K562 (cell line): ENCODE measurements at regions not wholly inside any gene's neighbourhood (a gene's known extent, or its start where the extent isn't known, plus 50 kb on each side); places are given as distances from the start of the nearest gene placed in this dataset.

Source experiments
- ATAC-seq: fragments of 200-7000 bp; cut with Tn5 transposase; 3 replicates; pipeline ENCODE4 v1.9.1; 2020; ENCODE audit warnings: moderate library complexity
- BruUV-seq: library from RNA; stranded (reverse); fragments of 400-500 nt; replicated peaks from 2 replicates; lab custom pipeline; 2021; lab: Mats Ljungman, UMichigan
- CTCF ChIA-PET: fragments of 300-600 bp; formaldehyde crosslinking; extraction: SDS; loops from one replicate; lab custom pipeline; 2021; ENCODE audit warnings: low intra/inter-chr PET ratio; lab: Yijun Ruan, JAX
- POLR2A ChIA-PET: fragments of 300-600, 350-650 bp; sonication (Branson Sonifier 250); formaldehyde crosslinking; extraction: SDS; loops from one replicate; lab custom pipeline; 2021; ENCODE audit warnings: antibody characterized with exemption, inconsistent platforms; lab: Yijun Ruan, JAX
- DNase-seq, 4 experiments: peaks; one replicate each; pipeline versions ENCODE4 v3.0.0 to v3.0.0-alpha.2; 2011 to 2018; ENCODE audit warnings: low spot score in 3 of 4, mixed read lengths in 3 of 4; ENCODE audit errors: extremely low read depth in 1 of 4
- FAIRE-seq: peaks from 2 replicates; lab custom pipeline; 2011; peaks lifted over from hg19 to GRCh38; lab: Jason Lieb, UNC
- H2AFZ ChIP-seq: 2 replicates; pipeline ENCODE4 v1.6.0; 2011; ENCODE audit warnings: low read depth, low read length, control low read depth, inconsistent platforms
- H3K27ac ChIP-seq: fragments of 200-600 bp; 3 replicates; pipeline ENCODE4 v1.8.0; 2011; ENCODE audit warnings: low read depth, mild to moderate bottlenecking, control low read depth, inconsistent platforms, low read length, moderate library complexity, mixed read lengths; ENCODE audit errors: extremely low read depth
- H3K27me3 ChIP-seq, 2 experiments: fragments of 300-600 bp in 1 of 2; 2 replicates in 1 of 2; 3 replicates in 1 of 2; pipeline versions ENCODE4 v1.6.0 to v1.8.0; 2011; ENCODE audit warnings: inconsistent platforms in 2 of 2, low read length in 2 of 2, mild to moderate bottlenecking in 1 of 2, mixed read lengths in 1 of 2, moderate library complexity in 1 of 2; ENCODE audit not compliant: control insufficient read depth in 2 of 2, insufficient read depth in 2 of 2
- H3K36me3 ChIP-seq: fragments of 300-600 bp; 3 replicates; pipeline ENCODE4 v1.8.0; 2011; ENCODE audit warnings: mild to moderate bottlenecking, low read length, inconsistent platforms; ENCODE audit not compliant: control insufficient read depth, insufficient read depth
- H3K4me1 ChIP-seq, 2 experiments: fragments of 200-600 bp in 1 of 2; replicated peaks in 1 of 2; 2 replicates in 1 of 2; 3 replicates in 1 of 2; pipeline versions ENCODE4 v1.5.1 to v1.8.0; 2011; ENCODE audit warnings: inconsistent platforms in 2 of 2, low read length in 2 of 2, mild to moderate bottlenecking in 1 of 2, mixed read lengths in 1 of 2, moderate library complexity in 1 of 2; ENCODE audit not compliant: control insufficient read depth in 2 of 2, insufficient read depth in 2 of 2
- H3K4me2 ChIP-seq: 2 replicates; pipeline ENCODE4 v1.6.1; 2011; ENCODE audit warnings: low read length, control low read depth, inconsistent platforms, mixed read lengths; ENCODE audit not compliant: insufficient read depth
- H3K4me3 ChIP-seq: fragments of 200-600 bp; sonication (generic), shearing (Covaris generic); 2 replicates; pipeline ENCODE4 v1.5.1; 2016; ENCODE audit warnings: control low read depth, inconsistent platforms
- H3K79me2 ChIP-seq: fragments of 200-600 bp; 3 replicates; pipeline ENCODE4 v1.8.0; 2011; ENCODE audit warnings: low read length, inconsistent platforms; ENCODE audit not compliant: control insufficient read depth, insufficient read depth
- H3K9ac ChIP-seq, 2 experiments: 2 replicates each; pipeline versions ENCODE4 v1.6.0 to v1.6.1; 2011; ENCODE audit warnings: low read depth in 2 of 2, low read length in 2 of 2, control low read depth in 1 of 2, inconsistent platforms in 1 of 2, mild to moderate bottlenecking in 1 of 2, mixed read lengths in 1 of 2; ENCODE audit not compliant: insufficient read depth in 1 of 2
- H3K9me1 ChIP-seq: one replicate; pipeline ENCODE4 v1.6.0; 2011; ENCODE audit warnings: inconsistent platforms, mild to moderate bottlenecking, low read length, moderate library complexity; ENCODE audit not compliant: control insufficient read depth, insufficient read depth
- H3K9me3 ChIP-seq: replicated peaks from 2 replicates; pipeline ENCODE4 v1.5.1; 2011; ENCODE audit warnings: low read depth, low read length, inconsistent platforms; ENCODE audit not compliant: control insufficient read depth, insufficient read depth
- H4K20me1 ChIP-seq: replicated peaks from 2 replicates; pipeline ENCODE4 v1.6.1; 2011; ENCODE audit warnings: low read length, inconsistent platforms, mixed read lengths; ENCODE audit not compliant: control insufficient read depth, insufficient read depth
- ARNT ChIP-seq, 2 experiments: fragments of 450-650 bp; IDR thresholded peaks; 2 replicates each; pipeline ENCODE4 v1.6.1; 2016; ENCODE audit warnings: mild to moderate bottlenecking in 1 of 2
- CEBPZ ChIP-seq: fragments of 150-350 bp; IDR thresholded peaks from 2 replicates; pipeline ENCODE4 v1.6.1; 2014; ENCODE audit warnings: low read depth, mild to moderate bottlenecking, low read length, borderline replicate concordance
- CREM ChIP-seq: IDR thresholded peaks from 2 replicates; pipeline ENCODE4 v1.6.1; 2014; ENCODE audit warnings: antibody characterized with exemption, low read depth
- DNMT1 ChIP-seq: fragments of 450-650 bp; IDR thresholded peaks from 2 replicates; pipeline ENCODE4 v1.6.1; 2016; ENCODE audit warnings: antibody characterized with exemption, mild to moderate bottlenecking
- ETS2 ChIP-seq: IDR thresholded peaks from 2 replicates; pipeline ENCODE4 v1.6.1; 2016; ENCODE audit warnings: borderline replicate concordance, missing genetic modification characterization, mild to moderate bottlenecking, moderate library complexity, missing compliant biosample characterization; ENCODE audit not compliant: poor library complexity, severe bottlenecking
- FOXK2 ChIP-seq, 2 experiments: fragments of 450-650 bp; IDR thresholded peaks in 1 of 2; conservative IDR thresholded peaks in 1 of 2; 2 replicates each; pipeline ENCODE4 v1.6.1; 2016; ENCODE audit warnings: low read depth in 2 of 2, mild to moderate bottlenecking in 1 of 2
- ILF3 ChIP-seq: fragments of 450-650 bp; IDR thresholded peaks from 2 replicates; pipeline ENCODE4 v1.6.1; 2018; ENCODE audit warnings: antibody characterized with exemption, mild to moderate bottlenecking, moderate library complexity, borderline replicate concordance
- NFXL1 ChIP-seq: fragments of 450-650 bp; formaldehyde crosslinking; IDR thresholded peaks from 2 replicates; pipeline ENCODE4 v1.4.0; 2021; ENCODE audit warnings: mild to moderate bottlenecking
- SUPT5H ChIP-seq: fragments of 450-650 bp; IDR thresholded peaks from 2 replicates; pipeline ENCODE4 v1.6.1; 2016
- TFAP4 ChIP-seq: sonication (generic); formaldehyde crosslinking; IDR thresholded peaks from 2 replicates; pipeline ENCODE4 v1.8.0; 2022; ENCODE audit warnings: missing genetic modification reagents, mild to moderate bottlenecking, moderate library complexity, borderline replicate concordance
- WGBS: fragments of 100-300 bp; shearing (Covaris generic); methylation state at CpG from one replicate; pipeline ENCODE4 v1.1.6; 2016; ENCODE audit warnings: low coverage, mixed read lengths; ENCODE audit not compliant: insufficient coverage; ENCODE audit errors: missing lambda C conversion rate; 5-methylcytosine and 5-hydroxymethylcytosine counted together
- in situ Hi-C: fragments of 300-500 bp; cut with MboI; formaldehyde crosslinking; loops from 4 replicates; pipeline ENCODE4 v1.15.0; 2018; ENCODE audit warnings: inconsistent platforms, mixed read lengths
- intact Hi-C: fragments of 100-400 bp; cut with micrococcal nuclease; formaldehyde crosslinking; loops from 2 replicates; pipeline ENCODE4 v1.14.2; 2022
- TF ChIP-seq, protein P1 (sequence below): fragments of 450-650 bp; IDR thresholded peaks from 2 replicates; pipeline ENCODE4 v1.7.0; 2016; ENCODE audit warnings: borderline replicate concordance

DNA sequence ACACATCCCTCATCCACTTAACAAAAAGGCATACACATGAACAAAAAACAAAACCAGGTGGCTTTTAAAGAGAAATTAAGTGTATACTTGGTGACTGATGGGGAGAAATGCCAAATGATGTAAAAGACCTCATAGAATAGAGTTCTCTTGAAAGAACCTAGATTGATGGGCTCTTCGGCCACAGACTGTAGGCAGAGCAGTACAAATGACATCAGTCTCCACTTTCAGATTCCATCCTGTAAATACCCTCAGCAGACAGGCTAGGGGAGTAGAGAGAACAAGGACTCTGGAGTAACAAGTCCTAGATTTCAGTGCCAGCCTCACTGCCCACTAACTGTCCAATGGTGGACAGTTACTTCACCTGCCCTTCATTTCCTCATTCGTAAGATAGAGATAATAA is 203.8 kb downstream of the MZT1 start:
- in situ Hi-C loops (no loop called here), intact Hi-C loops (no loop called here)
- no peak for FAIRE-seq
- no peak overlapping the region for H3K27ac ChIP-seq
- 0% methylated on average over 2 of the region's 2 CpGs for WGBS
- no peaks in the 10 kb centered on the region for H3K27me3 ChIP-seq
- no peak overlapping the region for H3K4me2 ChIP-seq
- no peak for DNase-seq
- H4K20me1 ChIP-seq: no peaks in the 10 kb centered on the region
- TF ChIP-seq TFAP4 (CRISPR knock-in tag) (no peak), ILF3 (no peak), DNMT1 (no peak), FOXK2 (conservative IDR thresholded peaks at IDR 0.05 in 1 of 2, IDR thresholded peaks at IDR 0.05 in 1 of 2; ENCODE audit: low read depth in 2 of 2) (no peak), ARNT (IDR thresholded peaks at IDR 0.05) (no peak)
- no peaks in the 10 kb centered on the region for H3K79me2 ChIP-seq
- H2AFZ ChIP-seq: no peak overlapping the region
- no TSS peak for BruUV-seq
- no peaks in the 10 kb centered on the region for H3K36me3 ChIP-seq
- H3K9ac ChIP-seq: no peak overlapping the region
- ChIA-PET CTCF (no interaction called here), POLR2A (no interaction called here)
- H3K9me1 ChIP-seq: no peaks in the 10 kb centered on the region
- no peaks in the 10 kb centered on the region for H3K4me1 ChIP-seq
- H3K9me3 ChIP-seq: no peaks in the 10 kb centered on the region
- ATAC-seq: no peak
- H3K4me3 ChIP-seq: no peak overlapping the region

DNA sequence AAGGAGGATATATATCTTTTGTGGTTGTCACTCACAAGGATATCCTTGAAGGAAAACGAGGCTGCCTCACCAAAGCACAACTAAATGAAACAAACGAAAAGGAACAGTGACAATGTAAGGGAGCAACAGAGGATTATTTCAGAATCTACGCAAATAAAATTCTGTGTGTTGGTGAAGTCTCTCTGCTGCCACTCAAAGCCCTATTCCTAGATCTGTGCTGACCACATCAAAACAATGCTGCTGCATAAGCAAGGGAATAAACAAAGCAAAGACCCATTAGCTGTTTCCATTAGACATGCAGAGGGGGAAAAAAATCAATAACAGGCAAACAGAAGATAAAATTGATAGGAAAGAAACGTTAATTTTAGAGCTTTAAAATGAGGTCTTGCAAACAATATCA is 204.4 kb downstream of the MZT1 start:
- POLR2A ChIA-PET: no interaction called here
- TF ChIP-seq ETS2 (tag) (no peak), CREM (no peak), SUPT5H (no peak), NFXL1 (CRISPR knock-in tag) (no peak), CEBPZ (no peak)
- TF ChIP-seq, protein P1, sequence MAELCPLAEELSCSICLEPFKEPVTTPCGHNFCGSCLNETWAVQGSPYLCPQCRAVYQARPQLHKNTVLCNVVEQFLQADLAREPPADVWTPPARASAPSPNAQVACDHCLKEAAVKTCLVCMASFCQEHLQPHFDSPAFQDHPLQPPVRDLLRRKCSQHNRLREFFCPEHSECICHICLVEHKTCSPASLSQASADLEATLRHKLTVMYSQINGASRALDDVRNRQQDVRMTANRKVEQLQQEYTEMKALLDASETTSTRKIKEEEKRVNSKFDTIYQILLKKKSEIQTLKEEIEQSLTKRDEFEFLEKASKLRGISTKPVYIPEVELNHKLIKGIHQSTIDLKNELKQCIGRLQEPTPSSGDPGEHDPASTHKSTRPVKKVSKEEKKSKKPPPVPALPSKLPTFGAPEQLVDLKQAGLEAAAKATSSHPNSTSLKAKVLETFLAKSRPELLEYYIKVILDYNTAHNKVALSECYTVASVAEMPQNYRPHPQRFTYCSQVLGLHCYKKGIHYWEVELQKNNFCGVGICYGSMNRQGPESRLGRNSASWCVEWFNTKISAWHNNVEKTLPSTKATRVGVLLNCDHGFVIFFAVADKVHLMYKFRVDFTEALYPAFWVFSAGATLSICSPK: no peak

More for the DNA sequence above, 204.4 kb downstream of the MZT1 start:
- Histone ChIP-seq H3K4me2 (no peak overlapping the region), H3K36me3 (no peaks in the 10 kb centered on the region), H3K27me3 (no peaks in the 10 kb centered on the region), H3K79me2 (no peaks in the 10 kb centered on the region), H3K9me1 (no peaks in the 10 kb centered on the region), H3K4me3 (no peak overlapping the region), H3K9me3 (no peaks in the 10 kb centered on the region), H3K4me1 (no peaks in the 10 kb centered on the region), H4K20me1 (no peaks in the 10 kb centered on the region), H3K27ac (no peak overlapping the region), H2AFZ (no peak overlapping the region), H3K9ac (no peak overlapping the region)
- intact Hi-C loops: no loop called here
- in situ Hi-C loops: no loop called here
- no TSS peak for BruUV-seq
- CTCF ChIA-PET: no interaction called here
- FAIRE-seq (no peak), DNase-seq (no peak), ATAC-seq (no peak)
- WGBS: 0% methylated on average over 4 of the region's 4 CpGs
